ENCODE measurements at regions not wholly inside any gene's neighbourhood (a gene's known extent, or its start where the extent isn't known, plus 50 kb on each side); places are given as distances from the start of the nearest gene placed in this dataset.

GRCh38 chr4:34373456-34373855 lies 1870.9 kb downstream of the ARAP2 start:
- H3K4me3 Mint-ChIP-seq (ENCODE audit: unreplicated experiment): no peak overlapping the region
- CTCF ChIA-PET: no interaction called here

GRCh38 chr4:34412233-34412632 lies 1832.1 kb downstream of the ARAP2 start:
- Mint-ChIP-seq H3K9me3 (ENCODE audit: unreplicated experiment) (peaks cover 17% of the 10 kb centered on the region), H3K36me3 (ENCODE audit: insufficient read depth, unreplicated experiment) (no peaks in the 10 kb centered on the region), H3K4me1 (ENCODE audit: insufficient read depth, unreplicated experiment) (no peaks in the 10 kb centered on the region), H3K27me3 (ENCODE audit: insufficient read depth, unreplicated experiment) (no peaks in the 10 kb centered on the region), H3K27ac (ENCODE audit: low read depth, unreplicated experiment) (no peak overlapping the region), H3K4me3 (ENCODE audit: unreplicated experiment) (no peak overlapping the region)
- intact Hi-C loops (cut with micrococcal nuclease): no loop called here
- TF ChIP-seq CTCF (IDR thresholded peaks at IDR 0.05; ENCODE audit: unreplicated experiment): no peak
- no TSS peak for BruUV-seq (replicated peaks)
- ChIA-PET POLR2A (interaction anchor here (0.7 kb wide), 1 partner anchor 18 kb away, joined by 3 read pairs; no protein-coding TSS in a partner anchor), CTCF (no interaction called here)
- no peak for DNase-seq (ENCODE audit: unreplicated experiment)

More at GRCh38 chr4:34373456-34373855, 1870.9 kb downstream of the ARAP2 start:
- Mint-ChIP-seq H3K36me3 (ENCODE audit: insufficient read depth, unreplicated experiment) (no peaks in the 10 kb centered on the region), H3K9me3 (ENCODE audit: unreplicated experiment) (no peaks in the 10 kb centered on the region), H3K27ac (ENCODE audit: low read depth, unreplicated experiment) (no peak overlapping the region), H3K27me3 (ENCODE audit: insufficient read depth, unreplicated experiment) (no peaks in the 10 kb centered on the region), H3K4me1 (ENCODE audit: insufficient read depth, unreplicated experiment) (no peaks in the 10 kb centered on the region)
- no peak for DNase-seq (ENCODE audit: unreplicated experiment)
- BruUV-seq (replicated peaks): no TSS peak
- POLR2A ChIA-PET: no interaction called here
- TF ChIP-seq CTCF (IDR thresholded peaks at IDR 0.05; ENCODE audit: unreplicated experiment): no peak
- intact Hi-C loops (cut with micrococcal nuclease): no loop called here

GRCh38 chr4:34412911-34413310 lies 1831.4 kb downstream of the ARAP2 start:
- ChIA-PET POLR2A (interaction anchor here (0.7 kb wide), 1 partner anchor 18 kb away, joined by 3 read pairs; no protein-coding TSS in a partner anchor), CTCF (no interaction called here)
- Mint-ChIP-seq H3K4me3 (ENCODE audit: unreplicated experiment) (no peak overlapping the region), H3K9me3 (ENCODE audit: unreplicated experiment) (peaks cover 17% of the 10 kb centered on the region), H3K27me3 (ENCODE audit: insufficient read depth, unreplicated experiment) (no peaks in the 10 kb centered on the region), H3K27ac (ENCODE audit: low read depth, unreplicated experiment) (no peak overlapping the region), H3K4me1 (ENCODE audit: insufficient read depth, unreplicated experiment) (no peaks in the 10 kb centered on the region), H3K36me3 (ENCODE audit: insufficient read depth, unreplicated experiment) (no peaks in the 10 kb centered on the region)
- intact Hi-C loops (cut with micrococcal nuclease): no loop called here
- no peak for TF ChIP-seq CTCF (IDR thresholded peaks at IDR 0.05; ENCODE audit: unreplicated experiment)
- DNase-seq (ENCODE audit: unreplicated experiment): no peak
- BruUV-seq (replicated peaks): no TSS peak

GRCh38 chr4:34417160-34417559 lies 1827.2 kb downstream of the ARAP2 start:
- intact Hi-C loops (cut with micrococcal nuclease): no loop called here
- peaks cover 11% of the 10 kb centered on the region for H3K9me3 Mint-ChIP-seq (ENCODE audit: unreplicated experiment)
- no peak overlapping the region for H3K27ac Mint-ChIP-seq (ENCODE audit: low read depth, unreplicated experiment)
- H3K27me3 Mint-ChIP-seq (ENCODE audit: insufficient read depth, unreplicated experiment): no peaks in the 10 kb centered on the region
- no peaks in the 10 kb centered on the region for H3K4me1 Mint-ChIP-seq (ENCODE audit: insufficient read depth, unreplicated experiment)
- no peaks in the 10 kb centered on the region for H3K36me3 Mint-ChIP-seq (ENCODE audit: insufficient read depth, unreplicated experiment)
- no TSS peak for BruUV-seq (replicated peaks)
- TF ChIP-seq CTCF (IDR thresholded peaks at IDR 0.05; ENCODE audit: unreplicated experiment): no peak
- no peak overlapping the region for H3K4me3 Mint-ChIP-seq (ENCODE audit: unreplicated experiment)
- DNase-seq (ENCODE audit: unreplicated experiment): no peak
- CTCF ChIA-PET: no interaction called here
- POLR2A ChIA-PET: no interaction called here

Data from MCF 10A (cell line).